Osteocyte (in vitro differentiated cells): ENCODE measurements at regions not wholly inside any gene's neighbourhood (a gene's known extent, or its start where the extent isn't known, plus 50 kb on each side); places are given as distances from the start of the nearest gene placed in this dataset.

Experiments used
- DNase-seq: peaks from one replicate; pipeline ENCODE4 v3.0.0; 2021; ENCODE audit warnings: mixed read lengths; ENCODE audit not compliant: unreplicated experiment; ENCODE audit errors: extremely low spot score
- H3K27ac Mint-ChIP-seq: one replicate; pipeline ENCODE4 v1.8.0; 2021; ENCODE audit warnings: mild to moderate bottlenecking, mixed read lengths; ENCODE audit not compliant: unreplicated experiment
- H3K27me3 Mint-ChIP-seq: one replicate; pipeline ENCODE4 v1.8.0; 2021; ENCODE audit warnings: mixed read lengths; ENCODE audit not compliant: unreplicated experiment
- H3K36me3 Mint-ChIP-seq: one replicate; pipeline ENCODE4 v1.8.0; 2021; ENCODE audit warnings: mixed read lengths; ENCODE audit not compliant: unreplicated experiment
- H3K4me1 Mint-ChIP-seq: one replicate; pipeline ENCODE4 v1.8.0; 2021; ENCODE audit warnings: mixed read lengths; ENCODE audit not compliant: unreplicated experiment
- H3K4me3 Mint-ChIP-seq: one replicate; pipeline ENCODE4 v1.8.0; 2021; ENCODE audit warnings: mild to moderate bottlenecking, moderate library complexity, mixed read lengths; ENCODE audit not compliant: unreplicated experiment
- H3K9me3 Mint-ChIP-seq: one replicate; pipeline ENCODE4 v1.8.0; 2021; ENCODE audit warnings: mixed read lengths; ENCODE audit not compliant: unreplicated experiment
- TF ChIP-seq, protein P1 (sequence below): fragments of 200-600 bp; sonication (generic); IDR thresholded peaks from 2 replicates; pipeline ENCODE4 v1.5.0; 2021; ENCODE audit warnings: antibody characterized with exemption, mild to moderate bottlenecking, moderate library complexity

- no peak for DNase-seq
- Mint-ChIP-seq H3K27ac (no peak overlapping the region), H3K36me3 (no peaks in the 10 kb centered on the region), H3K9me3 (peaks cover 6% of the 10 kb centered on the region), H3K27me3 (no peaks in the 10 kb centered on the region), H3K4me3 (no peak overlapping the region), H3K4me1 (peaks cover 10% of the 10 kb centered on the region)
- TF ChIP-seq, protein P1, sequence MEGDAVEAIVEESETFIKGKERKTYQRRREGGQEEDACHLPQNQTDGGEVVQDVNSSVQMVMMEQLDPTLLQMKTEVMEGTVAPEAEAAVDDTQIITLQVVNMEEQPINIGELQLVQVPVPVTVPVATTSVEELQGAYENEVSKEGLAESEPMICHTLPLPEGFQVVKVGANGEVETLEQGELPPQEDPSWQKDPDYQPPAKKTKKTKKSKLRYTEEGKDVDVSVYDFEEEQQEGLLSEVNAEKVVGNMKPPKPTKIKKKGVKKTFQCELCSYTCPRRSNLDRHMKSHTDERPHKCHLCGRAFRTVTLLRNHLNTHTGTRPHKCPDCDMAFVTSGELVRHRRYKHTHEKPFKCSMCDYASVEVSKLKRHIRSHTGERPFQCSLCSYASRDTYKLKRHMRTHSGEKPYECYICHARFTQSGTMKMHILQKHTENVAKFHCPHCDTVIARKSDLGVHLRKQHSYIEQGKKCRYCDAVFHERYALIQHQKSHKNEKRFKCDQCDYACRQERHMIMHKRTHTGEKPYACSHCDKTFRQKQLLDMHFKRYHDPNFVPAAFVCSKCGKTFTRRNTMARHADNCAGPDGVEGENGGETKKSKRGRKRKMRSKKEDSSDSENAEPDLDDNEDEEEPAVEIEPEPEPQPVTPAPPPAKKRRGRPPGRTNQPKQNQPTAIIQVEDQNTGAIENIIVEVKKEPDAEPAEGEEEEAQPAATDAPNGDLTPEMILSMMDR = no peak
These were observed 1267.6 kb downstream of the OTOL1 start for GRCh38 chr3:162764051-162764807.

- H3K36me3 Mint-ChIP-seq = no peaks in the 10 kb centered on the region
- TF ChIP-seq, protein P1 = no peak
These were observed 1268.1 kb downstream of the OTOL1 start for GRCh38 chr3:162764808-162765071.

GRCh38 chr3:162765524-162765923, 1268.9 kb downstream of the OTOL1 start:
- H3K27me3 Mint-ChIP-seq = no peaks in the 10 kb centered on the region
- H3K4me1 Mint-ChIP-seq = peaks cover 18% of the 10 kb centered on the region
- H3K4me3 Mint-ChIP-seq = no peak overlapping the region
- H3K36me3 Mint-ChIP-seq = no peaks in the 10 kb centered on the region
- H3K27ac Mint-ChIP-seq = no peak overlapping the region
- peaks cover 6% of the 10 kb centered on the region for H3K9me3 Mint-ChIP-seq
- DNase-seq = no peak
- TF ChIP-seq, protein P1 = no peak

More at GRCh38 chr3:162764808-162765071, 1268.1 kb downstream of the OTOL1 start:
- H3K4me1 Mint-ChIP-seq = peaks cover 14% of the 10 kb centered on the region
- peaks cover 6% of the 10 kb centered on the region for H3K9me3 Mint-ChIP-seq
- H3K27me3 Mint-ChIP-seq = no peaks in the 10 kb centered on the region
- no peak overlapping the region for H3K4me3 Mint-ChIP-seq
- no peak overlapping the region for H3K27ac Mint-ChIP-seq
- no peak for DNase-seq

GRCh38 chr3:162769564-162769963, 1273.0 kb downstream of the OTOL1 start:
- no peak overlapping the region for H3K27ac Mint-ChIP-seq
- TF ChIP-seq, protein P1 = no peak
- H3K4me1 Mint-ChIP-seq = peaks cover 15% of the 10 kb centered on the region
- no peak for DNase-seq
- no peaks in the 10 kb centered on the region for H3K27me3 Mint-ChIP-seq
- H3K4me3 Mint-ChIP-seq = no peak overlapping the region
- H3K9me3 Mint-ChIP-seq = peaks cover 6% of the 10 kb centered on the region
- no peaks in the 10 kb centered on the region for H3K36me3 Mint-ChIP-seq

GRCh38 chr3:162770551-162770950, 1273.9 kb downstream of the OTOL1 start:
- no peak overlapping the region for H3K4me3 Mint-ChIP-seq
- DNase-seq = no peak
- TF ChIP-seq, protein P1 = no peak
- H3K9me3 Mint-ChIP-seq = peaks cover 6% of the 10 kb centered on the region
- H3K27ac Mint-ChIP-seq = no peak overlapping the region
- H3K4me1 Mint-ChIP-seq = peaks cover 14% of the 10 kb centered on the region
- no peaks in the 10 kb centered on the region for H3K36me3 Mint-ChIP-seq
- no peaks in the 10 kb centered on the region for H3K27me3 Mint-ChIP-seq
